ENCODE measurements at regions not wholly inside any gene's neighbourhood (a gene's known extent, or its start where the extent isn't known, plus 50 kb on each side); places are given as distances from the start of the nearest gene placed in this dataset.
"Not testable (repeated sequence)": the region's sequence is repeated elsewhere in the genome, so short reads cannot be mapped to it uniquely, and the experiment has no call there.

DNA sequence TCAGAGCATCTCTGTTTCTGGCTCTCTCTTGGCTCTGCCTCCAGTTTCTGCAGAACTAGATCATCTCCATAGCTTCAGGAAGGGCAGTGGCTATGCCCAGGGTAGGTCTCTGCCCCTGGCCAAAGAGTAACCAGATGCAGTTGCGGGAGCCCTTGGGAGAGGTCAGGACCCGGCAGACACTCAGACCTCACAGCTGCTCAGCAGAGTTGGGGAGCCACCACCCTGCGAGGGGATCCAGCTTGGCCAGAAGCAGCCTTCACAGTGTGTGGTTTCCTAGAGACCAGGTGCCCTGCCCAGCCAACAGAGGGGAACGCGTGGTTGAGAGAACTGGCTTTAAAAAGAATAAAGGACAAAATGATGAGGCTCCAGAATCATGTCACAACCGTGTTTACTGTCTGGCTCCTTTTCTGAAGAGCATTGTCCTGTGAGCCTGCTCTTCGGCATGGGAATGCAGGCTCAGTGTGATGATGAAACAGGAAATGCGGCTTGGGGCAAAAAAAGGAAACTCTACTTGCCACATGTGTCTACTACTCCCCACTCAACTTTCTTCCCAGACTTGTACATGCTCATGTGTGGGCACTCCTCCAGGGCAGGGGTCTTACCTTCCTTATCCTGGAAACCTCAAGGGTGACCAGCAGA is 243.1 kb downstream of the INHBA start:
- DNase-seq: no peak

DNA sequence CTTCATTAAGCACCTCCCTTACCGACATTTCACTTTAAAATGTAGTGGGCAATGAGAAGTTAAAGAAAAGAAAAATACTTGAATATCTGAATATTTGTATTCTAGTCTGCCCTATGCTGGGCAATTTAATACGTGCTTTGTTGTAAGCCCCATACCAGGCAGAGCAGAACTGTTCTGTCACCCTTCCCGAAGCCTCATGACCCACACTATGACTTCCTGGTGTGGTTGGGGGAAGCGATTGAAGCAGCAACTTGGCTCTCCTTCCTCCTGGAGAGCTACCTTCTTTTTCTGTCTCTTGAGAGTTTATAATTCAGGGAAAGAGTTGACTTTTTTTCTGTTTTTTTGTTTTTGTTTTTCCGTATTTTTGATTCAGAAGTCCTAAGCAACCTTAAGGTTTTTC is 243.7 kb downstream of the INHBA start:
- DNase-seq: no peak

DNA sequence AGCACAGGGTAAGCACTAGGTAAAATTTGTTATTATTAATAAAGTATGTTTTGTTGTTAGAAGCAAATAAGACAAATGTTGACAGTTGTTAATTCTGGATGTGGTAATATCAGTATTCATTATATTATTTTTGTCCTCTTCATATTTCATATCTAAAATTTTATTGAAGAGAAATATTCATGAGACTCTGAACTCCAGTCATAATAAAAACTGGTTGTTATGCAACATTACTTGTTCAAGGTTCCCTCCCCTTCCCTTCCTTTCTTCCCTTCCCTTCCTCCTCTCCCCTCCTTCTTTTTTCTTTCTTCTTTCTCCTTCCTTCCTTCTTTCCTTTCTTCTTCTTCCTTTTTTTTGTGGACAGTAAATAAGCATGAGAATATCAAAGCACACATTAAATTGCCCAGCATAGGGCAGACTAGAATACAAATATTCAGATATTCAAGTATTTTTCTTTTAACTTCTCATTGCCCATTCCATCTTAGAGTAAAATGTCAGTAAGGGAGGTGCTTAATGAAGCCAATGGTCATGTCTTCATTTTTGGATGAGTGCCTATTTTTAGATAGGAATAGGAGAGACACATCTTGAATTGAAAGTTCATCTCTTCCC is 245.0 kb downstream of the INHBA start:
- no peak for DNase-seq

DNA sequence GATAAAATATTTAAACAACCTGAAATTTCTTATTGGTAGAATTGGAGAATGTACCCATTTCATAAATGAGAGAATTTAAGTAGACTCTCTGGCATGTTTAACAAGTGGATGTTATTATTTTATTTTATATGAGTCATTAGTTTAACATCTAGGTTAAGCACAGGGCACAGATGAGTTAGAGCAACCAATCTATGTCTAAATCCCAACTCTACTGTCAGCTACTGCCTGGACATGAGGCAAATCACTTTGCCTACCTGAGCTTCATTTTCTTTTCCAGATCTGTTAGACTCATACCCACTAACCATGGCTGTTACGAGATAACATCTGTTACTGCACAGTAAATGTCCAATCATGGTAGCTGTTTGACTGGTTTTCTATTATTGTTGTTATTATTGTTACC is 251.1 kb downstream of the INHBA start:
- DNase-seq: no peak

DNA sequence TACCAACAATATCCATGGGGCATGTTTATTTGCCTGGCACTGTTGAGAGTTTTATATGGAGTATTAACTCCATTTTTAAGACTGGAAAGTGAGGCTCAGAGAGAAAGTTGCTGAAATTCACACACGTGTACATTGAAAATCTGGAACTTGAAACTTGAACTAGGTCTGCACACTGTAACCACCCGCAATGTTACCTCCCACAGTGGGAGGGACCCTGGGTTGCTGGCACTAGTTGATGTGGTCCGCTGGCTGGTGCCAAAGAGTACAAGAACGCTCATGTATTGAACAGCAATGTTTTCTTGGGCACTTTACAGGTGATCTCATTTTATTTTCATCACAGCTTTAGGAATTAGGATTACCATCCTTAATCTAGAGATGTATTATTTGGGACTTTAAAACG is 253.2 kb downstream of the INHBA start:
- no peak for DNase-seq

DNA sequence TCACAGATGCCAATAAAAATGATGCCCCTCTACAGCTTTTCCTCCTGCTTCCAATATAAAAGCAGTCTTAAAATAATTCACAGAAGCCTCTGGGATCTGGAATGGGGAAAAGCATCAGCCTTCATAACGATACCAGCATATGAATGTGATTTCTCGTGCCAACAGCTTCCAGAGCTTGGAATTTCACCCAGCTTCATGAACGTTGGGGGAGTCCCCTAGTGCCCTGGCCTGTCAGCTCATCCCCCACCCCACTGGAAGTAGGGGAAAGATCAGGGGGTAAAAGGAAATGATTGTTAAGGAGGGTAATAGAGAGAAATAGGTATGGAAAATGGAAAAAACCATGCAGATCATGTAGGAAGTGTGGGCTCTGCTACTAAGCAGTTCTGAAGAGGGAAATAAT is 253.6 kb downstream of the INHBA start:
- DNase-seq: no peak

DNA sequence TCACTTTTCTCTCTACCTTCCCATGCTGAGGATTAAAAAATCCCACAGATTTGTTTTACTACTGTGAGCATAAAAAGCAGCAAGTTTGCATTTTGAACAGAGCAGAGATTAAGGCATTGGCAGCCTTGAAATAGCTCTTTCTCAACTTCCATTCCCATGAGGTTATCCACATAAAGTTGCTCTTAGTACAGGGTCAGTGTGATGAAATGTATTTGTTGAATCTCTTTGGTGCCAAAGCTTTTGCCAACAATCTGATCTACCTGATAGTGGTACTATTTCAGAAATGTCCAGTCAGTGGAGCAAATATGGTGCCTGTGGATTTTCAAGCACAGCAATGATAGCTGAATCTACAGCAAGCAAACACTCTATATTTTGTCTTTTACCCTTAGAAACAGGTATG is 254.8 kb downstream of the INHBA start:
- no peak for DNase-seq

DNA sequence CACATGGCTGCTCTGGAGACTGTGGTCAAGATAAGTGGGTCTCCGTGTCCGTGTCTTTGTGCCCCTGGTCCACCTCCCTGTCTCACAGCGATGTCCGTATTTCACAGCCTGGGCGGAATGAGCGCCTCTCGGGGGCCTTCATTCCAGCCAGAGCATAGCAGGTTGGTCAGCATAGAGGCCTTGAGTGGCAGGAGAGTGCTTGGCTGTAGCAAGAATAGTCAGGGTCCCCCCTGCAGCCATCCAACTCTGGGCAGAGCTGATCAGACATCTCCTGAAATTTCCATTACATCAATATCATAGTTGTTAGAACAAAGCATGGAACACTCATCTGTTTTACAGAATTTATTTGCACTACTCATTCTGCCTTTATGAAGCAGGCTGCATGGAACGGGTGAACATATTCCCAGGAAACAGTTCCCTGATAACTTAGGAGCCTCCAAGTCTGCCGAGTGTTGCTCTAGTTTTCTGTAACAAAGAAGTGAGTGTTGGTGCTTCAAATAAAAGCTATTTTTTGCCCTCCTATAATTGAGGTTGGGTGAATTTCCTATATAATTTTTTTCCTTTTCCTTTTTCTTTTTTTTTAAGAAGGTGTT is 255.3 kb downstream of the INHBA start:
- DNase-seq: no peak

DNA sequence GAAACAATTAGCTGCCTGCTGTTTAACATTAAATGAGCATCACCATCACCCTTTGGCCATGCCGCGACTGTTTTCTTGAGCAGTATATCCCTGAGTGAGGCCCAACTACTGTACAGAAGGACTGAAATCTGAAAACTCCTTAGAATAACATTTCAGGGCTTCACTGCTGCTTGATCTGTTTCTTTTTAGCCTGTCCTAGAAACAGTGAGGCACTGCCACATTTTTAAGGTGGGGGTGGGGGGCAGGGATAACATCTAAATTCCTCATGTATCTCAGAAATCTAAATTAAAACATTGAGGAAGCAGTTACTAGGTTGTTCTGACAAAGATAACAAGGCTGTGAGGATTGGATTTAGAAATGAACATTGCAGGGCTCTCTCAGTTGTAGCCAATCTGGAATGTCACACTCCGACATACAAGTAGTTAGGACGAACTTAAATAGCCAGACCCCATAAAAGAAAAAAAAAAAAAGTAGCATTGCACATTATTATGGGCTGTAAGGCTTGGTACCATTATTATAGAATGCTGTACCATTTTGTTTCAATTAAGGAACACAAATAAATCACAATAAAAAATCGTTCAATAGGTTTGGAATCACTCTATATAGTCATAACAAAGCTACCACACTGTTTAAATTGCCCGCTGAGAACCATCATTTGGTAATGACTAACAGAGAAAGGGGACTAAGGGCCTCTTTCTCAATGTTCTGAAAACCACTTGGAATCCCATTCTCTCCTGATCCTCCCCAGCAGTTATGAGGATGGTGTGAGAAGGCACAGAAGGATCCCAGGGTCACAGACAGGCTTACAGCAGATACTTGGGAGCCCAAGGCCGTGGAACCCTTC is 256.1 kb downstream of the INHBA start:
- DNase-seq: no peak

DNA sequence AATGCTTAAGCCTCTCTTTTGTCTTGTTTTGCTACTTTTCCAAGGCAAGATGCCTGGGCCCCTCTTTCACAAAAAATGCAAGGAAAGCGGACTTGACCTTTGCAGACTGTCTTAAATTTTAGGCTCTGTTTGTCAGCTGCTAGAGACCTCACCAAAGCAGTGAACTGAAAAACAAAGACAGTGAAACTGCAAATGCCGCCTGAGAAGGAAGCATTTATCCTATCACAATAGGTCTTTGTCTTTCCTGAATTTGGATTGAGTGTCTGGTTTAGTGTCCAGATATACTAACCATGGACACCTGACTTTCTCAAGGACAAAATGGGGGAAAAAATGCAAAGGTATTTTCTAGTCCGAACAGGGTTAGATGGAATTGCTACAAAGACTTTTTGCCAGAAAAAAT is 256.9 kb downstream of the INHBA start:
- DNase-seq: no peak

DNA sequence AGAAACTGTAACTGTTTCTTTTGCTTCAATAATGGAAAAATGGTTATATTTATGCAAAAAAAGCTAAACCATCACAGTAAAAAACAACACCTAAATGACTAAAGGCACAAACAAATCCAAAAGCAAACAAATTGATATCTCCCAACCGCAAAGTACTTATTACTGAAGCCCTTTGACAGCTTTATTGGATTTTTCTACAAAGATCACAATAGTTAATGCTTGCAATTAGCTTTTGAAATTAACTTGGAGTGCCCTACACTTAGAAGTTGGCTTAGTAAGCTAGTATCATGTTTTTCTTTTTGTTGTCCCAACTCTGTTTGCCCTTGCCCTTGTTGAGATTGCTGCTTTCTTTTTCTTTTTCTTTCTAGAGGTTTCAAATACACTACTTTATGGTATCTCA is 257.5 kb downstream of the INHBA start:
- DNase-seq: no peak

DNA sequence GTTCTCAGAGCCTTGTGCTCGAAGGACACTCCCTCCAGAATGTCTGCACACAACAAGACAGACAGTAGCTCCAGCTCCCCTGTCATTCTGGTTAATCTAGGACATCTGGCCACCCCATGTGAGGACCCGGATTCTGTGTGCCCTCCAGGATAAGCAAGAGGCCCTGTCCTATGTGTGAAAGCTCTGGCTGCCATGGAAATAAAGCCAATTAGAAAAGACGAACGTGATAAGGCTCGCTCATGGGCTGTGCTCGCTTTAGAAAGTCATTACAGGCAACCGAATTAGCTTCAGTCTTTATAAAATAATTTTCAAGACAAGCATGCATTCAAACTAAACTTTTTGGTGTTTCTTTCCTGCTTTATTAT is 263.4 kb downstream of the INHBA start:
- no peak for DNase-seq

DNA sequence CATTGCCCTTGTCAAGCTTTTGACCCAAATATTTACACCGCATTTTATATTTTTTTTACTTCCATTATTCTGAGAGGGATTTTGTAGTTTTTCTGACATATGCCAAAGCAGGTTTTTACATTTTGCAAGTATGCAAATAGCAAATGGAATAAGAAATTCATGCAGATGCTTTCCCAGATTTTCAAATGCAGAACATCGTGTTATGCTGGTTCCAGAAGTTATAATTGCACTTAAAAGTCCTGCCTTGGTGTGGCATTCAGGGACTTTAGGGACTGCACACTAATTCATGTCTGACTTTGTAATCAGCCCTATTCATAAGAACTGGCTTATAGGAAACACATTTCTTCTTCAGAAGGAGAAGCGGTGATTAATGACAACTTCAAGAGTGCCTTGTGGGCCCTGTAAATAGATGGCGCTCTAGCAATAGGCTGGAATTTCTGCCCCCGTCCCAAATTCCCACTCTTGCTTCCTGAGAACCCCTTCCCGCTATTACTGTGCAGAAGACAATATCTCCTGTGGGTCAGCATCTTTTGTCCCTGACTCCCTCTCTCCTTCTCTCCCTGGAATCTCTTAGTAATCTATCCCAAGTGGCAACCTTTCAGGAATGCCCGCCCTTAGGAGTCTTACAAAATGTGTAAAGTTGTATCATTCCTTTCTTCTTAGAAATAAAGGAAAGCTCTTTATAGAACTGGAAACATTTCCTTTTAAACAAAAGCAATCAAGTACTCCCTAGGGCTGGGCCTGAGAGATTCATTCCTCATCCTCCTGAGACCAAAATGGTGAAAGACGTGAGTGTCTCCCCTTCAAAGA is 264.0 kb downstream of the INHBA start:
- no peak for DNase-seq

DNA sequence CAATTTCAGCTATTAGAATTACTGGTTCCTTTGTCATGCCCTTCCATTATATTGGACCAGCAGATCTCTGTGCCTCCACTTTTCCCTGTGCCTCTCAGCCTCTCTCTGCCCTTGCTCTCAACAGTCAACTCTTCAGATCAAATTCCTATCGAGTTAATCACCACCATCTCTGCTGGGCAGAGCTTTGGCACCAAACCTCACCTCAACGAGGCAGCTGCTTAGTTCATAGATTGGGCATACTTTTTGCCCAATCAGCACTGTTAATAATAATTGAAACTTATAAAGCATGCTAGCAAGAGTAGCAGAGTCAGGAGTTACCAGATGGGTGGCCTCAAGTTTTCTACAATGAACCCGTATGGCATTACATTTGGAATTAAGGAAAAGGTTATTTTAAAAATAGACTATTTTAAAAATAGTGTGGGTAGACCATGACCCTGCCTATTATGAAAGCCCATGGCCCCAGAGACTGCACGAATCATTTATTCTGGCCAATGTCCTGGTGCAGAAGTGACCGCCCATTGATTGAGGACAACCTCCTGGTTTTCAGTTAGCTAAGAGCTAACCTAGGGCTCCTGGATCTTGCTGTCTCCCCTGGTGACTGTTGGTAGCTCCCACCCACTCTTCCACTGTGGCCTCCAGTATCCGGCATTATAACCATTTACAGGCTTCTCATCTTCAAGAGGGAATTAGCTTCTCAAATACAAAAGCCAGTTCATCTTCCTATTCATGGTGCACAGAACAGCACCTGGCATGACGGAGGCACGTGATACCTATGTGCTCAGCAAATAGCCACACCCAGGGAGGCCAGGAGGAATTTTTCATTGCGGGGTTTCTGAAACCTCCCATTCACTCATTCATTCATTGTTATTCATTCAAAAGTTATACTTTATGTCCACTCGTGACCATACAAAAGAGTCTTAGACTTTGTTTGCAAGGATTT is 265.4 kb downstream of the INHBA start:
- no peak for DNase-seq

DNA sequence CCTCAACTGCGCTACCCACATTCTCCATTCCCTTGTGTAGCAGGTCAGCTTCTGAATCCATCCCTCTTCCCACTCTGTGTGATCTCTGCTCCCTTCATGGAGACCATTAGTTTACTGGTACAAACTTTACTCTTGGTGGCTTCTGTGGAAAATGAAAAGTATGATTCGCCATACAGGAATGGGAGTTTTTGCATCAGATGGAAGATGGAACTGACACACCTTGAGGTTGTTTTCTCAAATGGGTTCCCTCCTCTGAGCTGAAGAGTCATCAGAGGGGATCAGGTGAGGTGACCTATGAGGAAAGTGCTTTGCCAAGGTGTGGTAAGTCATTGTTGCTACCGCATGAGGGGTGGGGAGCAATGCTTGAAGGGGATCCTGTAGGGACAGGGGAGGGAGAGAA is 266.8 kb downstream of the INHBA start:
- no peak for DNase-seq

DNA sequence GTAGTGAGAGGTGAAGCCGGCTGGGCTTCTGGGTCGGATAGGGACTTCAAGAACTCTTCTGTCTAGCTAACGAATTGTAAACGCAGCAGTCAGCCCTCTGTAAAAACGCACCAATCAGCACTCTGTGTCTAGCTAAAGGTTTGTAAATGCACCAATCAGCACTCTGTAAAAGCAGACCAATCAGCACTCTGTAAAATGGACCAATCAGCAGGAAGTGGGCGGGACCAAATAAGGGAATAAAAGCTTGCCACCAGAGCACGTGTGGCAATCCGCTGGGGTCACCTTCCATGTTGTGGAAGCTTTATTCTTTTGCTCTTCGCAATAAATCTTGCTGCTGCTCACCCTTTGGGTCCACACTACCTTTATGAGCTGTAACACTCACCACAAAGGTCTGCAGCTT is 267.9 kb downstream of the INHBA start:
- DNase-seq: not testable (repeated sequence)

DNA sequence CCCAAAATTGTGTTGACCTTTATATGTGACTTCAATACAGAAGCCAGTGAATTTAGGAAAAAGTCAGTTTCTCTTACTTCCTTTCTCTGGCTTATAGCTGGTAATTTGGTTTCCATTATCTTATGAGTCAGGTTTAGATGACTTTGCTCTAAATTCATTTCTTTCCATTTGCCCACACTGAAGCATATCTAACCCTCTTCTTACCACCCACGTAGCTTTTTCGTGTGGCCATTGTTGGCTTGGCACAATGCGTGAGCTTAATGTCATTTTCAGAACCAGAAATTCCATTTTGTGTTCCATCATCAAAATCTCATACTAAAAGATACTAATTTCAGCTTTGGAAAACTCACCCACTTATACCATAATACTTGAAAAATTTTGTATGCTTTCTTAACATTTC is 271.2 kb downstream of the INHBA start:
- no peak for DNase-seq

DNA sequence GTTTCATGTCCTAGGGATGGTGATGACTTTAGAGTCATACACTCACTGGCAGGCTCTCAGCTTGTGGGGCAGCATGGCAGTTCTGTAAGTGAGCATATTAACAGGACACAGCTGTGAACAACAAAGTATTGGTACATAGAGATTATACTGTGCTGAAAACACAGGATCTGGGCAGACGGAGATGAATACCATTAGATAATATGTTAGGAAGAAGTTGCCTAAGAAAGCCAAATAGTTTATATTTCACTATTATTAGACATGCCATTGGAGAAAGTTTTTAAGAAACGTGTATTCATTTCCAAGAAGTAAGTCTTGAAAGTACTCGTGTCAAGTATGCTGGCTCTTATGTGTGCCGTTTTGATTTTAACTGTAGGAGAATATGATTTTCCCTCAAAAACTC is 274.5 kb downstream of the INHBA start:
- no peak for DNase-seq

DNA sequence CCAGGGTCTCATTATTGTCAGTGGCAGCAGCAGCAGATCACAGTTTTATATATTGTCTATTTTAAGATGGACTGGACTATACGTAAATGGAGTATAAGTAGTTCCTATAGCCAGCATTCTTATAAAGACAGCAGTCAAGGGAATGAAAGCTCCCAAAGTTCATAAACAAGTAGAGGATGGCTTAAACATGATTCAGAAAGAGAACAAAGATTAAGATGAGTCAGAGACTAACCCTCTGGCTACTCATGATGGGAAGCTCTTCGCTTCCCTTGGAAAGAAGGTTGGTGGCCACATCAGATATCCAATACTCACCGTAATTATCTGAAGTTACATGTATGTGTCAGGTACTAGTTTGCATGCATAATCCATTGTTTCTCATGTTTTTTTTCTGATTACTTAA is 277.0 kb downstream of the INHBA start:
- no peak for DNase-seq

DNA sequence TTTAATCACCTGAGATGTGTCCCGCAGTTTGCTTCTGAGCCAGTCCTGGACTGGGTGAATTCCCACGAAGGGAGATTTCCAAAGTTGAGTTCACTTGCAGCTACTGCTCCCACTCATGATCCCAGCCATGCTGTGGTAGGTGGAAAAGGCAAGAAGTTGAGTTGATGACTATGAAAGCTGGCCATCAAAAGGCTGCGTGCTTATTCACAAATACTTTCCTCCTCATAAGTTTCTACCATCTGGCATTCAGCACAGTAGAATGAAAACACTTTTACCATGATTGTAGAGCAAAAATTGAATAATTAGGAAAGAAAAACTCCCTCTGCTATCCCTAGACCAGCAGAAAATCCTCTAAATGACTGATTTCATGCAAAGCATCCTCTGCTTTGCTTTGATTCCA is 281.8 kb downstream of the INHBA start:
- no peak for DNase-seq

DNA sequence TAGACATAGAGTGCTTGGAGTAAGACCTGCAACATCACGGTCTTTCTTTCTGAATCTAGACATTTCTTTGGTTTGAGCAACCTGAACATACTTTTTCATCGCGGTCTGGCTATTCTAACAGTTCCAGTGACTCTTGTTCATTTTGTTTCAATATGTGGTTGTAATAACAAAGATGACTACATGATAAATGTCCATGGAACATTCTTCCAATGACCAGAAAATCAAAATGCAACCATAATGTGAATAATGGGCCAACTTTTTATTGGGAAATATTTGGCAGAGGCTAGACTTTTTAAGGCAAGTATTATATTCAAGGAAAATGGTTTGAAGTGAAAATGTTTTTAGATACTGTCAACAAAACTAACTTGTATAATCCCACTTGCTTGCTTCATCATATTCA is 282.5 kb downstream of the INHBA start:
- no peak for DNase-seq

DNA sequence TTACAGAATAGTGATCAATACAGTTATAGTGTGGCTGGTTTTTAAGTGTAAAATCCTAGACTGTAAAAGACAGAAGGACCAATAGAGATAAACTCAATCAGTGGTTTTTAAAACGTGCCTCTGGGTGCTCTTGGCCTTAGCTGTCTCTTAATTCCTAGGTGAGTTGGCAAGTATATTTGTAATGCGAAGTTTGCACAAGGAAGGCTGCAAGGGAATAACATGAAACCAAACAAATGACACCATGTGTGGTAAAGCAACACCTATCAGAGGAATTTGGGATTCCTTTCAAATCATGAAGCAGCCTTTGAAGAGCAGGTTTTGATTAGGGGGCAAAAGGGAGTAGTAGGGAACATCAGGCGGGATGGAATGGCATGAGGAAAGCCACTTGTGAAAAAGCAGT is 284.6 kb downstream of the INHBA start:
- DNase-seq: no peak

Data from 8988T (cell line).